NCI-H446 (cell line): ENCODE measurements at regions not wholly inside any gene's neighbourhood (a gene's known extent, or its start where the extent isn't known, plus 50 kb on each side); places are given as distances from the start of the nearest gene placed in this dataset.
"Not testable (repeated sequence)": the region's sequence is repeated elsewhere in the genome, so short reads cannot be mapped to it uniquely, and the experiment has no call there.

Experiments used
- DNase-seq, 2 experiments: peaks; one replicate each; lab custom pipeline; 2025; lab: John Stamatoyannopoulos, UW

- no peak for DNase-seq
Measured at GRCh38 chr11:34794696-34795095, 121.5 kb downstream of the APIP start.

GRCh38 chr11:34793666-34794065 lies 122.5 kb downstream of the APIP start:
- no peak for DNase-seq

- DNase-seq: peak in 1 of 2 experiments; percentile 35
Measured at GRCh38 chr11:34792814-34793258, 123.3 kb downstream of the APIP start.

- DNase-seq: no peak
Measured at GRCh38 chr11:34791780-34792542, 124.2 kb downstream of the APIP start.

GRCh38 chr11:34790620-34791019 lies 125.6 kb downstream of the APIP start:
- no peak for DNase-seq

- DNase-seq: no peak
Measured at GRCh38 chr11:34789196-34789834, 126.9 kb downstream of the APIP start.

- DNase-seq: no peak
Measured at GRCh38 chr11:34788642-34789041, 127.5 kb downstream of the APIP start.

- DNase-seq: no peak
Measured at GRCh38 chr11:34787895-34788294, 128.3 kb downstream of the APIP start.

GRCh38 chr11:34787348-34787747 lies 128.8 kb downstream of the APIP start:
- no peak for DNase-seq

- no peak for DNase-seq
Measured at GRCh38 chr11:34784318-34784841, 131.8 kb downstream of the APIP start.

- DNase-seq: no peak
Measured at GRCh38 chr11:34783816-34784317, 132.3 kb downstream of the APIP start.

GRCh38 chr11:34781826-34782225 lies 134.4 kb downstream of the APIP start:
- DNase-seq: not testable (repeated sequence)

GRCh38 chr11:34775417-34775888 lies 140.7 kb downstream of the APIP start:
- no peak for DNase-seq

GRCh38 chr11:34774604-34775003 lies 141.6 kb downstream of the APIP start:
- DNase-seq: no peak

GRCh38 chr11:34773826-34774225 lies 142.4 kb downstream of the APIP start:
- no peak for DNase-seq

GRCh38 chr11:34773211-34773610 lies 143.0 kb downstream of the APIP start:
- DNase-seq: no peak

GRCh38 chr11:34770111-34770510 lies 146.1 kb downstream of the APIP start:
- no peak for DNase-seq

- DNase-seq: no peak
Measured at GRCh38 chr11:34769224-34769623, 147.0 kb downstream of the APIP start.

GRCh38 chr11:34762625-34763024 lies 141.7 kb downstream of the EHF start:
- not testable (repeated sequence) for DNase-seq

- DNase-seq: no peak
Measured at GRCh38 chr11:34758262-34758661, 137.4 kb downstream of the EHF start.

GRCh38 chr11:34757026-34757451 lies 136.1 kb downstream of the EHF start:
- no peak for DNase-seq

- no peak for DNase-seq
Measured at GRCh38 chr11:34756591-34756990, 135.7 kb downstream of the EHF start.

- DNase-seq: no peak
Measured at GRCh38 chr11:34755671-34756070, 134.8 kb downstream of the EHF start.
